Loucy (cell line): ENCODE measurements at regions not wholly inside any gene's neighbourhood (a gene's known extent, or its start where the extent isn't known, plus 50 kb on each side); places are given as distances from the start of the nearest gene placed in this dataset.

Source experiments
- H2AFZ ChIP-seq: fragments of 200-600 bp; sonication (generic); 2 replicates; pipeline ENCODE4 v1.6.0; 2016; ENCODE audit warnings: antibody characterized with exemption, mild to moderate bottlenecking, low read length, moderate library complexity
- H3F3A ChIP-seq: fragments of 200-600 bp; 2 replicates; pipeline ENCODE4 v1.6.0; 2016; ENCODE audit warnings: antibody characterized with exemption, low read depth, mild to moderate bottlenecking
- H3K27me3 ChIP-seq: fragments of 200-600 bp; sonication (generic); 2 replicates; pipeline ENCODE4 v1.6.1; 2014; ENCODE audit warnings: low read length, mild to moderate bottlenecking; ENCODE audit not compliant: insufficient read depth, poor library complexity, severe bottlenecking
- H3K36me3 ChIP-seq: fragments of 200-600 bp; sonication (generic); 2 replicates; pipeline ENCODE4 v1.6.1; 2016; ENCODE audit warnings: low read length; ENCODE audit not compliant: insufficient read depth
- H3K4me1 ChIP-seq: fragments of 200-600 bp; sonication (generic); 2 replicates; pipeline ENCODE4 v1.5.1; 2014; ENCODE audit warnings: low read length, mild to moderate bottlenecking; ENCODE audit not compliant: insufficient read depth, poor library complexity, severe bottlenecking
- H3K4me2 ChIP-seq: fragments of 200-600 bp; sonication (generic); 2 replicates; pipeline ENCODE4 v1.6.0; 2014; ENCODE audit warnings: antibody characterized with exemption, low read length, low read depth, mild to moderate bottlenecking; ENCODE audit not compliant: poor library complexity, severe bottlenecking
- H3K4me3 ChIP-seq: fragments of 200-600 bp; sonication (generic); 2 replicates; pipeline ENCODE4 v1.5.1; 2014; ENCODE audit warnings: low read length, mild to moderate bottlenecking, mixed read lengths; ENCODE audit not compliant: poor library complexity, severe bottlenecking
- H3K79me2 ChIP-seq: fragments of 200-600 bp; sonication (generic); 2 replicates; pipeline ENCODE4 v1.6.1; 2014; ENCODE audit warnings: low read length; ENCODE audit not compliant: insufficient read depth
- H3K9ac ChIP-seq: fragments of 200-600 bp; sonication (generic); 2 replicates; pipeline ENCODE4 v1.6.0; 2014; ENCODE audit warnings: mild to moderate bottlenecking, low read depth, low read length, moderate library complexity; ENCODE audit not compliant: poor library complexity, severe bottlenecking
- H3K9me2 ChIP-seq: fragments of 200-600 bp; sonication (generic); replicated peaks from 2 replicates; pipeline ENCODE4 v1.6.1; 2016; ENCODE audit warnings: low read depth, low read length, mixed read lengths
- H3K9me3 ChIP-seq: fragments of 200-600 bp; sonication (generic); 2 replicates; pipeline ENCODE4 v1.6.1; 2014; ENCODE audit warnings: mild to moderate bottlenecking, antibody characterized with exemption, low read length, low read depth; ENCODE audit not compliant: insufficient read depth
- H4K20me1 ChIP-seq: fragments of 200-600 bp; sonication (generic); 2 replicates; pipeline ENCODE4 v1.6.0; 2014; ENCODE audit warnings: antibody characterized with exemption, low read length, mild to moderate bottlenecking; ENCODE audit not compliant: insufficient read depth, poor library complexity, severe bottlenecking
- CTCF ChIP-seq: fragments of 200-600 bp; sonication (generic); conservative IDR thresholded peaks from 2 replicates; pipeline ENCODE4 v1.5.1; 2014; ENCODE audit warnings: mild to moderate bottlenecking, antibody characterized with exemption, low read length
- EZH2phosphoT487 ChIP-seq: fragments of 200-600 bp; IDR thresholded peaks from 2 replicates; pipeline ENCODE4 v1.6.1; 2018; ENCODE audit warnings: antibody characterized with exemption, mild to moderate bottlenecking, moderate library complexity, borderline replicate concordance

GRCh38 chr18:71250191-71250590 is 961.3 kb downstream of the SOCS6 start:
- no peak overlapping the region for H3K9ac ChIP-seq

GRCh38 chr18:71249791-71250190 is 960.9 kb downstream of the SOCS6 start:
- Histone ChIP-seq H3K4me3 (no peak overlapping the region), H3K27me3 (no peaks in the 10 kb centered on the region), H3K79me2 (no peaks in the 10 kb centered on the region), H4K20me1 (no peaks in the 10 kb centered on the region), H3F3A (no peaks in the 10 kb centered on the region), H3K36me3 (no peaks in the 10 kb centered on the region), H3K9ac (no peak overlapping the region), H3K4me2 (no peak overlapping the region), H2AFZ (no peak overlapping the region), H3K9me2 (no peaks in the 10 kb centered on the region), H3K9me3 (no peaks in the 10 kb centered on the region), H3K4me1 (no peaks in the 10 kb centered on the region)
- no peak for TF ChIP-seq EZH2phosphoT487
- TF ChIP-seq CTCF, result no peak

More at GRCh38 chr18:71250191-71250590, 961.3 kb downstream of the SOCS6 start:
- Histone ChIP-seq H3K36me3 (no peaks in the 10 kb centered on the region), H3K27me3 (no peaks in the 10 kb centered on the region), H3K79me2 (no peaks in the 10 kb centered on the region), H3K4me3 (no peak overlapping the region), H4K20me1 (no peaks in the 10 kb centered on the region), H3K9me3 (no peaks in the 10 kb centered on the region), H3K9me2 (no peaks in the 10 kb centered on the region), H3K4me1 (no peaks in the 10 kb centered on the region), H2AFZ (no peak overlapping the region), H3F3A (no peaks in the 10 kb centered on the region), H3K4me2 (no peak overlapping the region)
- TF ChIP-seq CTCF, result no peak
- no peak for TF ChIP-seq EZH2phosphoT487

GRCh38 chr18:71242981-71243380 is 954.1 kb downstream of the SOCS6 start:
- Histone ChIP-seq H3K9ac (no peak overlapping the region), H3K4me1 (no peaks in the 10 kb centered on the region), H2AFZ (no peak overlapping the region), H3F3A (no peaks in the 10 kb centered on the region), H3K27me3 (no peaks in the 10 kb centered on the region), H4K20me1 (no peaks in the 10 kb centered on the region), H3K79me2 (no peaks in the 10 kb centered on the region), H3K9me2 (no peaks in the 10 kb centered on the region), H3K9me3 (no peaks in the 10 kb centered on the region), H3K4me2 (no peak overlapping the region), H3K4me3 (no peak overlapping the region), H3K36me3 (no peaks in the 10 kb centered on the region)
- no peak for TF ChIP-seq EZH2phosphoT487
- TF ChIP-seq CTCF, result no peak
